NCI-H2196 treated with DMSO at 0.1 percent for 48 hours (cell line): ENCODE measurements at regions not wholly inside any gene's neighbourhood (a gene's known extent, or its start where the extent isn't known, plus 50 kb on each side); places are given as distances from the start of the nearest gene placed in this dataset.
"Not testable (repeated sequence)": the region's sequence is repeated elsewhere in the genome, so short reads cannot be mapped to it uniquely, and the experiment has no call there.

Experiments used
- DNase-seq: peaks from one replicate; lab custom pipeline; 2025; ENCODE audit not compliant: unreplicated experiment; lab: John Stamatoyannopoulos, UW

GRCh38 chr6:21874372-21874771 is 280.8 kb downstream of the SOX4 start:
- no peak for DNase-seq

GRCh38 chr6:21877037-21877436 is 283.5 kb downstream of the SOX4 start:
- DNase-seq: not testable (repeated sequence)

DNA sequence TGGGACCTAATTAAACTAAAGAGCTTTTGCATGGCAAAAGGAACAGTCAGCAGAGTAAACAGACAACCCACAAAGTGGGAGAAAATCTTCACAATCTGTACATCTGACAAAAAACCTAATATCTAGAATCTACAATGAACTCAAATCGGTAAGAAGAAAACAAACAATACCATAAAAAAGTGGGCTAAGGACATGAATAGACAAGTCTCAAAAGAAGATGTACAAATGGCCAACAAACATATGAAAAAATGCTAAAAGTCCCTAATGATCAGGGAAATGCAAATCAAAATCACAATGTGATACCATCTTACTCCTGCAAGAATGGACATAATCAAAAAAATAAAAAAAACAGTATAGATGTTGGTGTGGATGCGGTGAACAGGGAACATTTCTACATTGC is 286.7 kb downstream of the SOX4 start:
- not testable (repeated sequence) for DNase-seq

DNA sequence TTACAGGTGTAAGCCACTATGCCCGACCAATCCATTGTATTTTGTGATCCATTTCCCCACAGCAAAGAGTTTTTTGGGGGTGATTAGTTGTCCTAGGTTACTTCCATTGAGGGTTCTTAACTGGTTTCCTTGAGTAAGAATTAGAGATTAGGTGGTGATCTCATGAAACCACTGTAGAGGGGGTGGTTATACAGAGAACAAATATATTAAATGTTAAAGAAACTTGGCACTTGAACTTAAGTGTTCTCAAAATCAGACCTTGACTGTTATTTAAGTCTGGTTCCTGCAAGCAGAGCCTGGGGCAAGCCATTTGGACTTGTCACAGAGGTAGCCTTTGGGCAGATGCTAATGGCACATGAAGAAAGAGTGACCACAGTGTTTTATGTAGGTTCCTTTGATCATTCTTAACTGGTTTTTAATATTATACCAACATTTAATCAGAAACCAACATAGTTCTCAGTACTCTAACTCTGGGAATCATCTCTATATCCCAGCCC is 288.5 kb downstream of the SOX4 start:
- no peak for DNase-seq

- DNase-seq: no peak
Observed at GRCh38 chr6:21883595-21884328, 290.2 kb downstream of the SOX4 start.

- DNase-seq: no peak
Observed at GRCh38 chr6:21885111-21885510, 291.6 kb downstream of the SOX4 start.

DNA sequence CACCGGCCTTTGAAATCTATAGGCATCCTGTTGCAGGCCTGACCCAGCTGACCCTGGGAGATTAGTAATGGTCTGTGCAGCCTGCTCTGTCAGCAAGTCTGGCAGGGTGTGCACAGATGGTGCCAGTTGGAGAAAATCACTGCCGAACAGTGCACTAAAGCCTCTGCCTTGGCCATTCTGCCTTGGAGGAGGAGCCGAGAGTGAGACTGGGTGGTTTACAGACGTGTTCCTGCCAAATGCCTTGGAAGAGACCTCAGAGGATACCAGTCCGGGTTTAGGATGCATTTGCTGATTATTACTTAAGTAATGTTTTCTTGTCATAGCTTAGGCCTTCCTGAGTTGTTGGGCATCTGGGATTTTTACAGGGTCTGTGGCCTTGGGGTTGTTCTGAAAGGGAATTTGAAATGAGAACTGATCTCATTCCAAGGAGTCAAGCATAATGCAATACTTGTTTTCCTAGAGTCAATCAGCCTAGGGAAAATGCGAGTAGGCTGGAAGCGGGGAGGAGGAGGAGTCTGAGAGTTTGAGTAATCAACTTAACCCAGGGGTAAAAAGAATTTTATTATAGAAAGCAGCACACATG is 292.1 kb downstream of the SOX4 start:
- no peak for DNase-seq

- DNase-seq: no peak
Observed at GRCh38 chr6:21886542-21887151, 293.1 kb downstream of the SOX4 start.

GRCh38 chr6:21887231-21888185 is 294.0 kb downstream of the SOX4 start:
- peak; percentile 50 for DNase-seq

GRCh38 chr6:21891080-21891479 is 297.5 kb downstream of the SOX4 start:
- DNase-seq: no peak

DNA sequence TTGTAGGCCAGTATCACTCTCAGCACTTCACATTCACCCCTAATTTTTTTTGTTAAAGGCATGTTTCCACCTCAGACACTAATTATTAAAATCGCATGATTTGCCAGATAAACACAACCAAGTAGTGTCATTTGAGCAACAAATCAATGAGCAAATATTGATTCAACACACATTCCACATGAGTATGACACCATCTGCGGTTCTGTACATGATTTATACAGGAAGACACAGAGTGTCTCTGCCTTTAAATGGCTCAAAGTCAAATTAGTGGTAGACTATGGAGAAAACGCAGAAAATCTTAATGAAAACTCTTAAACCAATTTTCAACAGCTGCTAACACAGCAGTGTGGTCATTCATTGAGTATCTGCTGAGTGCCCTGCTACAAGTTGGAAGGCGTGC is 300.2 kb downstream of the SOX4 start:
- no peak for DNase-seq

DNA sequence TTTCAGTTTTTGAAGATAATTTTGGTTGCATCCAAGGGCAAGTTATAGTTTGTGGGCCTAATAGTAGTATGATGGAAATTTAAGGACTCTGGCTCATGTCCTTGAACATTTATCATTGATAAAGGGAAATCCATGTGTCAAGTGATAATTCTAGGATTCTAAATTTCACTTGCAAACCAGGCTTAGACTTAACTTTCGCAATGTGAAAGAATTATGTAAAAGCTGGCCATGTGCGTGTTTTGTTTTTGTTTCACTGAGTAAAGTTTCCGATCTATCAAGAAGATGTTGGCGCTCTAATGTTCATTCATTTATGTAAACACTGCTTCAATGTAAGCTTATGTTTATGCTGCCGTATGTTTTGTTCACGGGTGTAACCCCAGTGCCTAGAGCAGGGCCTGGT is 302.0 kb downstream of the SOX4 start:
- no peak for DNase-seq

DNA sequence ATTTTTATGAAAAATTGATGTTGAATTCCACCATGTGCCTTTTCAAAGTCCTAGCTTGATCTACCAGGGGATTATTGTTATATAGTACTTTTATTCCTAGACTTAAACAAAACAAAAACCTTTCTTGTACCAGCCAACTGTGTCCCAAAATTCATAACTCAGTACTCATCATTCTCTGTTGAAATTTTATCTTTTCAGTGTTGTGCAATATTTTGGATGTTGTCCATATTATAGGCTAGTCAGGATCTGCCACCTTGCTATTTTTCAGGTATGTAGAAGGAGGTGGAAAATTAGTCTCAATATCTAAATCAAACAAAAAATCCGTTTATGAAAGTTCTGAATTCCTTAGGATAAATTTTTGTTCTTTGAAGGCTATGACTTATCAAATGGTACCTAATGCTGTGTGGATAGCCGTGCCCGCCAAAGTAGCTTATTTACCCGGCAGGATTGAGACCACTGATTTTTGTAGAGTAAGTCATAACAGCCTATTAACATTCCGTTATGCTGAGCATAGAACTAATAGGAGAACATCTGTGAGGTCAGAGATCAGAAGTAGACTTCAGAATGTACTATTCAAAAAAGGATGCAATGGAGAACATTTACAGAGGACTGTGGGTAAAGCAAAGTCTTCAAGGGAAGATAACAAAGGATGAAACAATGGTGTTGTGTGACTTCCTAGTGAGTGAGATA is 304.7 kb downstream of the SOX4 start:
- DNase-seq: no peak

- DNase-seq: no peak
Observed at GRCh38 chr6:21899708-21900107, 306.2 kb downstream of the SOX4 start.

DNA sequence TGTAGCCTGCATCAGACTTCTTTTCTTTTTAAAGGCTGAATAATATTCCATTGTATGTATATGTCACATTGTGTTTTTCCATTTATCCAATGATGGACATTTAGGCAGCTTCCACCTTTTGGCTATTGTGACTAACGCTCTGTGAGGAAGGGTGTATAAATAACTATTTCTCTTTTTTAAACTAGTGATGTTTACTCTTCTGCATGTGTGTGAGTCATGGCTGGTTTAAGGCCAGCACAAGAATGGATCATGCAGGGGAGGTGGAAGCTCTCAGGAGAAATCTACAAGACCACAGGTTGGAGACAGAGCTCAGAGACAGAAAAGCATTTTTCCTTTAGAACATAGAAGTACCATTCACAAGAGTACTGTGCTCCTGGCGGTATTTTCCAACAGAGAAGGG is 307.2 kb downstream of the SOX4 start:
- no peak for DNase-seq

DNA sequence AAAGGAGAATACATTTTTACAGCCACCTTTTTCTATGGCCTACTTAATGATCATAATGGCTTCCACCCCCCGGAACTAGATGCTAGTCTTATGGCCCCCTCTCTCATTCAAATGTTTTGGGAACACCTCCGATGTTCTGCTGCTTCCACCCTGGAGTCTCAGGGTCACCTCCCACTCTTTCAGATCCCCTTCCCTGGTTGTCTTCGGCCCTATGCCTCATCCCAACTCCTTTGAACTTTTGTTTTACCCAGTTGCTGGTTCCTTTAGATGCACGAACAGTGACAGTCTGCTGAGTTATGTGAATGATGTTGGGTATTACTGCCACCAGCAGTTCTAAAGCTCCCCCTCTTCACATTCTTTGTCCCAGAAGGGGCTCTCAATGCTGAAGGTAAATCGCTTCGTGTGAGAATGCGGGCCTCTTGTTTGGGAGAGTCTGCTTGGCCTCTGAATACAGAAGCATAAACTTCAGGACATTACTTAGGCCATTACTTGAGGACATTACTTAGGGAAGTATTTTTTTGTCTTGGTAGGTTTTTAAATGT is 309.1 kb downstream of the SOX4 start:
- no peak for DNase-seq

DNA sequence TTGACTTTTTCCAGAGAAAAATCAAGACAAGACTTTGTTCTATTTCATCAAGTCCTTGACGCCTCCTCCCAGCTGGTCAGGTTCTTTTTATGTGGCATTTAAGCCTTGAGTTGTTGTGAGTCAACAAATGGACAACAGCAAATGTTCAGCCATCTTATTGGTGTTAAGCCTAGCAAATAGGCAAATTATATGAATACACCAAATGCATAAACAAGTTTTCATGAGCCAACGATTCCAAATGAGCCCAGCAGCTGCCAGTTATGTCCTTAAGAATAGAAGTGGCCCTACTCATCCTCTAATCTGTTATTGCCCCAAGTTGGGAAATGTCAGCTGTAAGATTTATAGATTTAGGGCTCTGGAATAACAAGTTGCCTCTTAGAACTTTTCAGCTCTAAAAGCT is 312.0 kb downstream of the SOX4 start:
- DNase-seq: no peak

DNA sequence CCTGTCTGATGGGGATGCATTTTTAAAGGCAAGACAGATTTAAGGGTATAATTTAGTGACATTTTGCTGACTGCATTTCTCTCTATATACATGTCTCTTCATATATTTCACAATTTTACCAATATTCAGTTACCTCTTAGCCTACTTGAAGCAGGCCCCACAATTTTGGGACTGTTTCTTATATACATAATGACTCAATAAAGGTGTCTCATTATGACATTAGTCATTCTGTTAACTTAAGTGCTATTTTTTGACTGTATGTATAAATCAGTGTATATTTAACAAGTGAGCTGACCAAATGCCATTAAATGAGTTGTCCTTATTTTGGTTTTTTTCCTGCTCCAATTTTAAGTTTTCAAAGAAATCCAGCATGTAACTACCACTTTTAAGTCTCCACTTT is 313.3 kb downstream of the SOX4 start:
- DNase-seq: no peak

DNA sequence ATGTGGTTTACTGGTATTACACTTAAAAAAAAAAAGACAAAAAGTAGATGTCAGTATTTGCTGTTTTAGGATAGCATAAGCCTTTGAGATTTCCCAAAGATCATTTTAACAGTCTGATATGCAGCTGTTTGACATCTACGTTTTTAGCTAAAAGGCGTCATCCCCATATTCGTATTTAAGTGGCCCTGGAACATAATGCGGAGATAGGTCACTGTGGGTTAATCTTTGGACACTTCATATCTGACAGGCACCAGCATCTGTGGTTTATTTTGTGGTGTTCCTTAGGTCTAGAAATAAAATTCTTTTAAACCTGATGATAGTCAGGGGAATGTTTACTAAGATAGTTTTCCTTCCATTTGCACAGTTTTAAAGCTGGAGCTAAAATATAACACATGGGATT is 313.7 kb downstream of the SOX4 start:
- no peak for DNase-seq

DNA sequence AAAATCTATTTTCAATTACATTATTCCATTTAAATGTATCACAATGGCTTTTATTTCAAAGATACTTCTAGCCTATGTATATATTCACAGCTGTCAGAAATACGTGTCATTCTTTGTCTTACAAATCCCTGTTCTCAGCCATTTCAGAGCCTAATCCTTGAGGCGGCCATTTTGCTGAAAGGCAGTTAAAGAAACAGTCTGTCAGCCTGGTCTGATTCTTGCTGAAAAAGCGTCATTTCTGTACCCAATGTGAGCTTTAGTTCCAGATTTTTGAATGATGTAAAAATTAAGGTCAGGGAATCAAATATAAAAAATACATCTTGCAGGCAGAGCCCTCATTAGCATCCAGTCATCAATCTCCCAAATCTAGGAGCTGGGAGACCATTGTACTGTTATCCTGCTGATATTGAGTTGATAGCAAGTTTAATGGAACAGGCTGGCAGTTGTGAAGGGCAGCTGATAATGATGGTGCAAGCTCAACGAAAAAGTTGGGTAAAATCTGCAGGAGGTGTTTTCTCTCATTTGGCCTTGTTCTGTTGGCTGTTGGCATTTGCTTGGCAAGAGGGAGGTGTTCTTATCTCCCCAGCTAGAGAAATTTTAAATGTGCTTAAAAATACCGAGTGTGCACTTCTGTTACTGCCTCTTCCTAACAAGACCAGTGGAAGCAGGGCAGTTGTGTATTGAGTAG is 314.8 kb downstream of the SOX4 start:
- no peak for DNase-seq
